Pancreas (tissue), 10 donors: ENCODE measurements at regions not wholly inside any gene's neighbourhood (a gene's known extent, or its start where the extent isn't known, plus 50 kb on each side); places are given as distances from the start of the nearest gene placed in this dataset.

Source experiments
- ATAC-seq, 4 donors: fragments of 200-7000 bp; cut with Tn5 transposase; one replicate each; pipeline versions ENCODE4 v1.8.0 to v1.9.1; 2020; ENCODE audit warnings: mild to moderate bottlenecking in 4 of 4, moderate library complexity in 4 of 4
- DNase-seq, 6 donors: peaks; one replicate each; pipeline ENCODE4 v3.0.0-alpha.2; 2020
- FAIRE-seq: peaks from 2 replicates; lab custom pipeline; 2012; peaks lifted over from hg19 to GRCh38; lab: Jason Lieb, UNC
- H3K27ac ChIP-seq, 4 donors: fragments of 200-600 bp; sonication (generic); 1 replicate in 3 of 4; 2 replicates in 1 of 4; pipeline versions ENCODE4 v1.5.0 to v1.8.0; 2020
- H3K27me3 ChIP-seq, 4 donors: fragments of 200-600 bp; one replicate each; pipeline ENCODE4 v1.8.0; 2021
- H3K36me3 ChIP-seq, 3 donors: fragments of 200-600 bp; sonication (generic) in 1 of 3; one replicate each; pipeline versions ENCODE4 v1.5.0 to v1.8.0; 2020 to 2021
- H3K4me1 ChIP-seq, 3 donors: fragments of 200-600 bp; one replicate each; pipeline ENCODE4 v1.8.0; 2021
- H3K4me3 ChIP-seq, 4 donors: fragments of 200-600 bp; sonication (generic) in 2 of 4; one replicate each; pipeline versions ENCODE4 v1.5.0 to v1.8.0; 2020 to 2021
- H3K9me3 ChIP-seq, 4 donors: fragments of 200-600 bp; one replicate each; pipeline ENCODE4 v1.8.0; 2021
- WGBS, 2 donors: extraction: QIAGEN DNeasy Blood & Tissue Kit; methylation state at CpG; one replicate each; pipeline ENCODE4 v1.1.7; 2013; 5-methylcytosine and 5-hydroxymethylcytosine counted together
- intact Hi-C, 3 donors: fragments of 100-400 bp; cut with DNase I; formaldehyde crosslinking; loops; one replicate each; pipeline versions ENCODE4 v1.11.1 to v1.14.2; 2022
- TF ChIP-seq, protein P1 (sequence below), 4 donors: fragments of 200-600 bp; sonication (generic) in 3 of 4; IDR thresholded peaks; one replicate each; pipeline versions ENCODE4 v1.5.0 to v1.8.0; 2021; ENCODE audit warnings: antibody characterized with exemption in 4 of 4
- donor health status: healthy with polysubstance abuse.
- donor health status: DM: no; HTN: no; CAD: no; lungs with moderate emphysema.
- donor health status: DM: no; HTN: no; CAD: no.
- donor health status: control.
- donor health status: control.
- donor health status: Bipolar disorder and iron deficiency.
- donor health status: DM: yes; HTN: yes; CAD: no.
- donor health status: DM: no; HTN: no; CAD: no.
- donor health status: DM: no; HTN: no; CAD: no.
- donor health status: DM: yes; HTN: yes; CAD: no.

DNA sequence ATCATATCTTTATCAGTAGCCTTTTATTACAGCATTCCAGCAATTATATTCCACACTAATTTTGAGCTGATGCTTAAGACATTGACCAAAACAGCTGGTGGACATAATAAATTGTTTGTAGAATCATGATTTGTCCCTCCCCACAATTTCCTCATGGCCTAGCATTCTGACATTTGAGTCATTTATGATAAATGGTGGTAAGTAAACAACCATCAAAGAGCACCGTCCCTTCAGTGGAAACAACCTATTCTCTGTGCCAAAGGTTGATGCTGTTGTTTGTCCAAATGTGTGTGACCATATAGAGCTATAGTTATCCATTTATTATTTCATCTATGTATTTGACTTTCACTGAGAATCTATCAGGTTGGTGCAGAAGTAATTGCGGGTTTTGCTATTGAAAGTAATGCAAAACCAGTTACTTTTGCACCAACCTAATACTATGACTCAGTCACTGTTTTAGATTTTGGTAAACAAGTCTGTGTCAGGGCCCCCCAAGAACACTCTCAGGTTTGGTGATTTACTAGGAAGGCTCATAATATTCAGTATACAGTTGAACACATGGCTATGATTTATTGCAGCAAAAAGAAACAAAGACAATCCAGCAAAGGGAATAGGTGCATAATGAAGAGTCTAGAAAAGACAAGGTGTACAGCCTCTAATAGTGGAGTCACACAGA is 608.7 kb upstream of the REG3G start:
- intact Hi-C loops, result no loop called here
- TF ChIP-seq, protein P1, sequence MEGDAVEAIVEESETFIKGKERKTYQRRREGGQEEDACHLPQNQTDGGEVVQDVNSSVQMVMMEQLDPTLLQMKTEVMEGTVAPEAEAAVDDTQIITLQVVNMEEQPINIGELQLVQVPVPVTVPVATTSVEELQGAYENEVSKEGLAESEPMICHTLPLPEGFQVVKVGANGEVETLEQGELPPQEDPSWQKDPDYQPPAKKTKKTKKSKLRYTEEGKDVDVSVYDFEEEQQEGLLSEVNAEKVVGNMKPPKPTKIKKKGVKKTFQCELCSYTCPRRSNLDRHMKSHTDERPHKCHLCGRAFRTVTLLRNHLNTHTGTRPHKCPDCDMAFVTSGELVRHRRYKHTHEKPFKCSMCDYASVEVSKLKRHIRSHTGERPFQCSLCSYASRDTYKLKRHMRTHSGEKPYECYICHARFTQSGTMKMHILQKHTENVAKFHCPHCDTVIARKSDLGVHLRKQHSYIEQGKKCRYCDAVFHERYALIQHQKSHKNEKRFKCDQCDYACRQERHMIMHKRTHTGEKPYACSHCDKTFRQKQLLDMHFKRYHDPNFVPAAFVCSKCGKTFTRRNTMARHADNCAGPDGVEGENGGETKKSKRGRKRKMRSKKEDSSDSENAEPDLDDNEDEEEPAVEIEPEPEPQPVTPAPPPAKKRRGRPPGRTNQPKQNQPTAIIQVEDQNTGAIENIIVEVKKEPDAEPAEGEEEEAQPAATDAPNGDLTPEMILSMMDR (IDR thresholded peaks at IDR 0.05), result no peak

DNA sequence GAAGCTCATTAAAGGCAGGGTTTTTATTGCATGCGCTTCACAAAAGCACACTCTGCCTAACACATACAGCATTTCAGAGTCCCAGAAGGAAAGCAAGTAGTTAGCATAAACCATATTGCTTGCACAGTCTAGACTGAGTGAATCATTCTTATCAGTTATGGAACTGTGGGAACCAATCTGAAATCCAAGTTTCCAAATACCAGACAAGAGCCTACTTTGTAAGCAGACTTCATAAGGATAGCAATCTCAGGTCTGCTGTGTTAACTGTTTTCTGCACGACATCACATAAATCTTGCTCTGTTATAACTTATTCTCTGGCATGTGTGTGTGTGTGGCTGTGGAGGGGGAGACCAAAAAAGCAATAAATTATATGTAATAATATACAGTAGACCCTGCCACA is 608.1 kb upstream of the REG3G start:
- H3K36me3 ChIP-seq, result no peaks in the 10 kb centered on the region
- WGBS, 2 donors, result 38 to 40% methylated on average over 2 of the region's 2 CpGs
- no peak for FAIRE-seq
- peak in 1 of 4 donors; percentile 36 for ATAC-seq
- TF ChIP-seq, protein P1 (IDR thresholded peaks at IDR 0.05), result no peak
- no peak overlapping the region for H3K4me3 ChIP-seq
- H3K4me1 ChIP-seq, result no peaks in the 10 kb centered on the region
- no peak overlapping the region for H3K27ac ChIP-seq
- no peaks in the 10 kb centered on the region for H3K9me3 ChIP-seq
- H3K27me3 ChIP-seq, result no peaks in the 10 kb centered on the region
- DNase-seq, result no peak
- intact Hi-C loops, result no loop called here

More for the DNA sequence above, 608.7 kb upstream of the REG3G start:
- H3K27ac ChIP-seq, result no peak overlapping the region
- H3K36me3 ChIP-seq, result no peaks in the 10 kb centered on the region
- H3K27me3 ChIP-seq, result no peaks in the 10 kb centered on the region
- no peaks in the 10 kb centered on the region for H3K4me1 ChIP-seq
- no peak for FAIRE-seq
- DNase-seq, result no peak
- no peak overlapping the region for H3K4me3 ChIP-seq
- 27 to 34% methylated on average over 2 of the region's 2 CpGs for WGBS, 2 donors
- no peaks in the 10 kb centered on the region for H3K9me3 ChIP-seq
- ATAC-seq, result peak in 1 of 4 donors; percentile 21

DNA sequence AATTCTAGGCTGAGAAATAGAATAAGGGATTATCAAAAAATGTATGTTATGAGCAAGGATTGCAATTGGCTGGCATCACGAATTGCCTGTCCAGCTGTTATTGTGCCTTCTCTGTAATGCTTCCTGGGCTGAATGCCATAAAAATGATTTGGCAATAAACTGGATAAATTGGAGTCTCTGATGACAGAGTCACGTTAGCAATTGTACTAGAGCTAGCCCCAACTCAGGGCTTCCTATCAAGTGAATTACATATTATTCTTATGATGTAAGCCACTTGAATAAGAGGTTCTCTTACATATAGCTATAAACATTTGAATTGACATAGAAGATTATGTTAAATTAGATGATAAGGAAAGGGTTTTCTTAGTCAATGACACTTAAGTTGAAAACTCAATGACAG is 607.5 kb upstream of the REG3G start:
- TF ChIP-seq, protein P1 (IDR thresholded peaks at IDR 0.05), result no peak
- intact Hi-C loops, result no loop called here
- Histone ChIP-seq H3K27me3 (no peaks in the 10 kb centered on the region), H3K4me1 (no peaks in the 10 kb centered on the region), H3K27ac (no peak overlapping the region), H3K9me3 (no peaks in the 10 kb centered on the region), H3K4me3 (no peak overlapping the region), H3K36me3 (no peaks in the 10 kb centered on the region)
- ATAC-seq (peak in 2 of 4 donors; percentile 27 to 43), FAIRE-seq (no peak), DNase-seq (no peak)
- 8 to 13% methylated on average over 2 of the region's 2 CpGs for WGBS, 2 donors

DNA sequence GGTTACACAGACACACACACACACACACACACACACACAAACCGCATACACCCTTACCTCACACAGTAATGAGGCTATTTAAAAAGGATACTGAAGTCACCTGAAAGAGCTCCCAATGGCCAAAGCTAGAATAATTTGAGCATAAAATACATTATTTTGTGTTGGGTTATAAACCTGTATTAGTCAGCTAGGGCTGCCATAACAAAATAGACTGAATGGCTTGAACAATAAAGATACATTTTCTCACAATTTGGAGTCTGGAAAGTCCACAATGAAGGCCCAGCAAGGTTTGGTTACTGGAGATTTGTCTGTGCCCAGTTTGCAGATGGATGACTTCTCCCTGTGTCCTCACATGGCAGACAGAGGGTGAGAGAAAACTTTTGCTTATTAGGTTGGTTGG is 605.4 kb upstream of the REG3G start:
- Histone ChIP-seq H3K36me3 (no peaks in the 10 kb centered on the region), H3K9me3 (no peaks in the 10 kb centered on the region), H3K27ac (no peak overlapping the region), H3K4me1 (no peaks in the 10 kb centered on the region), H3K4me3 (no peak overlapping the region), H3K27me3 (no peaks in the 10 kb centered on the region)
- 63 to 97% methylated on average over 1 of the region's 1 CpG for WGBS, 2 donors
- TF ChIP-seq, protein P1 (IDR thresholded peaks at IDR 0.05), result no peak
- no peak for DNase-seq
- no peak for ATAC-seq
- FAIRE-seq, result no peak
- intact Hi-C loops, result no loop called here

DNA sequence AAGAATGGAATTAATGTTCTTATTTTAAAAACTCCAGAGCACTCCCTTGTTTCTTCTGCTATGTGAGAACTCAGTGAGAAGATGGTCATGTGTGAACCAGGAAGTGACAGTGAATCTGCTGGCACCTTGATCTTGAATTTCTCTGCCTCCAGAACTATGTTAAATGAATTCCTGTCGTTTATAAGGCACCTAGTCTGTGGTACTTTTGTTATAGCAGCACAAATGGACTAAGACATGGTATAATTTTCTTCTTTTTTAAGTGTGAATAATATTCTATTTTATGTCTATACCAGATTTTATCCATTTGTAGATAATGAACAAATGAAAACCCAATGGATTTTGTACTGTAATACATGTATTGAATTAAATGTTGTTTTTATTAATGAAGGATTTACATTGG is 601.9 kb upstream of the REG3G start:
- H3K9me3 ChIP-seq, result no peaks in the 10 kb centered on the region
- H3K4me3 ChIP-seq, result no peak overlapping the region
- TF ChIP-seq, protein P1 (IDR thresholded peaks at IDR 0.05), result no peak
- ATAC-seq (no peak), DNase-seq (no peak), FAIRE-seq (no peak)
- H3K4me1 ChIP-seq, result no peaks in the 10 kb centered on the region
- intact Hi-C loops, result no loop called here
- no peak overlapping the region for H3K27ac ChIP-seq
- no peaks in the 10 kb centered on the region for H3K36me3 ChIP-seq
- WGBS, 2 donors, result 27 to 37% methylated on average over 1 of the region's 1 CpG
- no peaks in the 10 kb centered on the region for H3K27me3 ChIP-seq
